Putamen (tissue), 1 donor: ENCODE measurements at regions not wholly inside any gene's neighbourhood (a gene's known extent, or its start where the extent isn't known, plus 50 kb on each side); places are given as distances from the start of the nearest gene placed in this dataset.

Experiments used
- DNase-seq: peaks from one replicate; pipeline ENCODE4 v3.0.0-alpha.2; 2016; ENCODE audit warnings: low spot score

DNA sequence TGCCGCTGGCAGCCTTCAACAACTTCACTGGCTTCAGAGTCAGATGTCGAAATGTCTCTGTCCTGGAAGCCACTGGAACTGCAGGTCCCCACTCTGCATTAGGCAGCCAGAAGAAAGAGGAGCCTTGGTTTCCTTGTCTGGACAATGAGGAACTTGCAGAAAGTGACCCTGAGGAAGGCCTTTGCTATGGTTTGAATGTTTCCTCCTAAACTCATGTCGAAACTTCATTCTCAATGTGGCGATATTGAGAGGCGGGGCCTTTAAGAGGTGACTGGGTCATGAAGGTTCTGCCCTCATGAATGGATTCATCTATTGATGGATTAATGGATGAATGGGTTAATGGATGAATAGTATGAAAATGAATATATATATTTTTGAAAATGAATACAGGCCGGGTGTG lies 61.6 kb upstream of the GPR26 start:
- no peak for DNase-seq

DNA sequence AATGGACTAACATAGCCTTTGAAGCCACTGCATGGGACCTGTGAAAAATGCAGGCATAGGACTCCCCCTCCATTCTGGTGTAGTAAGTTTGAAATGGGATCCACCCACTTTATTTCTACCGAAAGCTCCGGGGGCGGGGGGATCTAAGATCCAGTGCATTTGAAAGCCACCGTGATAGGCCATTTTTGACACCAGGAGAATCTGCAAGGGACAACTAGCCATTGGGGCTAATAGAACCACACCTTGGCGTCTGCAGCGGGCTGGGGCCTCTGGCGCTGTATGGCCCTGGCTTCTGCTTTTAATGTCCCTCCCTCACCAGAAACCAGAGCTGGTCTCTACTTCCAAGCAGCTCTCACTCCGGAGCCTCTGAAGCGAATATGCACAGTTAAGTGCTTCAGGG lies 60.1 kb upstream of the GPR26 start:
- DNase-seq = no peak

DNA sequence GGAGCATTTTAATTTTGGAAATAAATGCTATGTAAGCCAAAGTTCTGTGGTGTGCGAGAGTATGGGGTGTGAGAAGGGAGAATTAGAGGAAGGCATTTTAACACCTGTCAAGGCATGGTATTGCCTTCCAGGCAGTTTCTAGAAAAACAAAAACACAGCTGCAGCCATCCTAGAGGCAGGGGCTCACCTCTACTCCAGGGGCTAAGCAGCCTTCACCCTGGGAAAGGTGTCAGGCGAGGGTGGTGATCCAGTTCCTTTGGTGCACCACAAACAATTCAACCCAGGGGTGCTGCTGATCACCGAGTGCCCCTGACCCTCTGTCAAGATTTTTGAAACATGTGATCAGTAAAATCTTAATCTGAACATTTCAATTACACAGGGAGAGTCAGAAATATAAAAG lies 59.2 kb upstream of the GPR26 start:
- no peak for DNase-seq

DNA sequence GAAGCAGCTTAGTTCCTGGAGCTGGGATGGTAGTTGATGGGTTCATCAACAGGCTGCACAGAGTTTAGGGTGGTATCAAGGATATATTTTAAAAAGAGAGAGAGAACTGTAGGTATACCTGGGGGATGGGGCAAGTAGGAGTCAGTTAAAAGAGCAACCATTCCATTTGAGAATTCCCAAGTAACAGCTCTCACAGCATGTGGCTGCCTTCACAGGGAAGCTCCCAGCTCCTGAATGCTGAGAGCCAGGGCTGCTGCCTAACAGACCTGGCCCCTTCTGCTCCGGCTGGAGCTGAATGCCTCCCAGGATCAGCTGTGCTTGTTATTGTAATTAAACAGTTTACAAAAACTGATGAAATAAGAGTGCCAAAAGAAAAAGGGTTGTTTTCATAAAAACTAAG lies 58.8 kb upstream of the GPR26 start:
- DNase-seq = no peak

DNA sequence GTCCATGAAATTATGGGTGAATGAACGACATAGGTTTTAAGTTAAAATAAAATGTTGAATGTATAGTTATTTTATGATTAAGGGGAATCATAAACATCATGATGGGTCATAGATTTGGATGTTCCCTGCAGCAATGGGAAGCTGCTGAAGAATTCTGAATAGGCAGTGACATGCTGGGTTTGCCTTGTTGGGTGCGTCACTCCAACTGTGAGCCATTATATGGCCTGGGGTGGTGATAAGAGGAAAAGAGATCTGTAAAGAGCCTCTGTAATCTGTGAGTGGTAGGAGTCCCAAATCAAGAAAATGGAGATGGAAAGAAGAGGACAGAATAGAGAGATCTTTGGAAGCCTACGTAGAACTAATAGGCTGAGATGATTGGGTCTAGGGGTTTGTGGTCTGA lies 58.1 kb upstream of the GPR26 start:
- DNase-seq = no peak

DNA sequence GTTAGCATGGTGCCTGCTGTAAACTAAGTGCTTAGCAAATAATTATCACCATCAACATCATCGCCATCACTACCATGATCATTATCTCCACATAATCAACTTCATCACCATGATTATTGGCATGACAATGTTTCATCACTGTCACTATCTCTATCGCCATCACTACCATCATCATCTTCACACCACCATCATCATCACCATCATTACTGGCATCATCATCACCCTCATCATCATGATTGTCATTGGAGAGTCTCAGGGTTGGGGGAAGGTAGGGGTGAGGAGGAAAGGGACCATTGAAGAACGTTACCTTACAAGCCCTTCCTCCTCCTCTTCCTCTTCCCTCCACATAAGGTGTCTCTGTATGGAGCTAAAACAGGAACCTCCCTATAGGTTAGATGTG lies 54.9 kb upstream of the GPR26 start:
- no peak for DNase-seq

DNA sequence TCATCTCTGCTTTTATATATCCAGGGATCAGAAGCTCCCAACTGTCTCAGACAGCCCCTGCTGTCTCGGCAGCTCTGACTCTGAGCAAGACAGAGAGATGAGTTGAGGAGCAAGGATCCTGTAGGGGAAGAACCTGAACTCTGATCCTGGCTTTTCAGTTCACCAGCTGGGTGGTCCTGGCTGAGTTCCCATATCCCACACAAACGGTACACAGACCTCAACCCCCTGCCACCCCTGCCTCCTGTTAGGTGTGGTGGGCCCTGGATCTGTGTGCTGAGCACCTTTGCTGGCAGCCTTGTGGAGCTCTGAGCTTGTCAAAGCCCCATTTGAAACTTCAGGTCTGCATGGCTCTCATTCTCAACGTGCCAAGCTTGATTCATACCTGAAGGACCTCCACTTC lies 54.3 kb upstream of the GPR26 start:
- no peak for DNase-seq

DNA sequence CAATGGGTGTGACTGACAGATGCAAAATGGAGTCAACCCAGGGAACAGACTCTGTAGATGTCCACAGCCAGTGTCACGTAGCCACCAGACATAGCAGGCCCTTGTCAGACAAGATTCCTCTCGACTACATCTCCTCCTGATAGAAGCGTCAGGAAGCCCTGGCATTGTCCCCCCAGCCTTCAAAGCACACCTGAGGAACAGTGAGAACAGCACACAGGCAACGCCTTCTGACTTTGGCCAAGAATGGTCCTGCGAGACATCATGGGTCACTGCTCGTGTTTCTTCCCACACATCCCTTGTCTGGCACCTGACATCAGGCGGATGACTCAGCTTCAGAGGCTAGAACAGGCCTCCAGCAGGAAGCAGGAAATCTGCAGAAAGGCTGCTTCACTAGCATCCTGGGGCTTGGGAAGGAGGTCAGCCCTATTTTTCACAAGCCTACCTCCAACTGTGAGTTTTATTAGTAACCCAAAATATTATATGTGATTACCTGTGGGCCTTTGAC lies 52.8 kb upstream of the GPR26 start:
- no peak for DNase-seq

DNA sequence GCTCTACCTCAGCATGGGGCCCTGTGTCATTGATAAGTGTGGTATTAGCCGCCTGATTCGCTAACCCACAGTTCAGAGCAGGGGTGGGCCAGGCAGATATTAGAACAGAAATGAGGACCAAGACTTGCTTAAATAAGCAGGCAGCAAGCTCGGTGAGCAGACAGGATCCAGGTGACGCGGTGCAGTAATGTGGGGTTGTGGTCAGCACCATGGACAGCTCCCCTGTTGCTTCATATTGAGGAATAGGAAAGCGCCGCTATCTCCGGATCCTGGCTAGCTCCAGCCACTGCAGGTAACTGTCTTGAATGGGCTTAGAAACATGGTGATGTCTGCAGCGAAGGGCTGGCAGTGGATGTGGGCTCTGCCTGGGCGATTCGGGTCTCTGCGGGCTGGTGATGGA lies 51.3 kb upstream of the GPR26 start:
- no peak for DNase-seq
